K562 (cell line): ENCODE measurements at regions not wholly inside any gene's neighbourhood (a gene's known extent, or its start where the extent isn't known, plus 50 kb on each side); places are given as distances from the start of the nearest gene placed in this dataset.

ENCODE experiments used
- ASH1L ChIP-seq: fragments of 450-650 bp; IDR thresholded peaks from 2 replicates; pipeline ENCODE4 v1.6.1; 2018; ENCODE audit warnings: borderline replicate concordance, mild to moderate bottlenecking, low read depth; ENCODE audit not compliant: partially characterized antibody
- HDAC8 ChIP-seq: fragments of 450-650 bp; IDR thresholded peaks from 2 replicates; pipeline ENCODE4 v1.6.1; 2016; ENCODE audit warnings: mild to moderate bottlenecking, missing genetic modification characterization, moderate library complexity, missing compliant biosample characterization
- HMGN3 ChIP-seq: IDR thresholded peaks from 2 replicates; pipeline ENCODE4 v1.6.1; 2011; ENCODE audit warnings: borderline replicate concordance, low read depth, mild to moderate bottlenecking, mixed read lengths, low read length; ENCODE audit not compliant: insufficient read length; ENCODE audit errors: extremely low read depth
- IRF2 ChIP-seq: sonication (generic); formaldehyde crosslinking; IDR thresholded peaks from 2 replicates; pipeline ENCODE4 v1.8.1; 2022; ENCODE audit warnings: mild to moderate bottlenecking, missing genetic modification reagents
- NFIX ChIP-seq: fragments of 250-450 bp; sonication (Bioruptor Pico); IDR thresholded peaks from 2 replicates; pipeline ENCODE4 v1.4.0; 2020; ENCODE audit warnings: low read depth, mild to moderate bottlenecking, moderate library complexity
- NR0B1 ChIP-seq: fragments of 450-650 bp; IDR thresholded peaks from one replicate; pipeline ENCODE4 v1.6.1; 2018; ENCODE audit warnings: mild to moderate bottlenecking, moderate library complexity; ENCODE audit not compliant: partially characterized antibody
- REST ChIP-seq, 2 experiments: fragments of 450-650 bp; formaldehyde crosslinking in 1 of 2; IDR thresholded peaks; 2 replicates each; pipeline versions ENCODE4 v1.4.0 to v1.6.1; 2014 to 2020; ENCODE audit warnings: mild to moderate bottlenecking in 2 of 2, borderline replicate concordance in 1 of 2, low read depth in 1 of 2
- ZFP36 ChIP-seq: fragments of 150-350 bp; IDR thresholded peaks from 2 replicates; pipeline ENCODE4 v1.6.1; 2018; ENCODE audit warnings: low read length, low read depth; ENCODE audit not compliant: partially characterized antibody
- ZNF239 ChIP-seq: fragments of 250-450 bp; sonication (Bioruptor Pico); IDR thresholded peaks from 2 replicates; pipeline ENCODE4 v1.4.0; 2020; ENCODE audit warnings: mild to moderate bottlenecking
- ZNF384 ChIP-seq: IDR thresholded peaks from 2 replicates; pipeline ENCODE4 v1.6.1; 2012; ENCODE audit warnings: low read depth, low read length, improper control_type of control experiment
- TF ChIP-seq, protein P1 (sequence below): fragments of 250-450 bp; sonication (Bioruptor Pico); IDR thresholded peaks from 2 replicates; pipeline ENCODE4 v1.6.1; 2021; ENCODE audit warnings: mild to moderate bottlenecking
- TF ChIP-seq, protein P2 (sequence below): sonication (generic); formaldehyde crosslinking; IDR thresholded peaks from 2 replicates; pipeline ENCODE4 v1.8.1; 2023; ENCODE audit warnings: mild to moderate bottlenecking, missing genetic modification reagents
- TF ChIP-seq, protein P3 (sequence below): IDR thresholded peaks from 2 replicates; pipeline ENCODE4 v1.6.1; 2016; ENCODE audit warnings: missing genetic modification characterization, missing compliant biosample characterization

GRCh38 chr19:5225486-5226345 lies 114.9 kb downstream of the PTPRS start (continued):
- TF ChIP-seq REST (IDR thresholded peaks at IDR 0.05; ENCODE audit: borderline replicate concordance) (peak; percentile 42; the same call in 1 of the 2 replicates), REST (CRISPR knock-in tag; IDR thresholded peaks at IDR 0.05; ENCODE audit: low read depth) (no peak), IRF2 (no peak), ZNF384 (no peak), ZFP36 (peak; percentile 83), ASH1L (no peak), HMGN3 (no peak), NR0B1 (no peak), ZNF239 (CRISPR knock-in tag) (no peak), HDAC8 (no peak), NFIX (no peak)
- TF ChIP-seq, protein P1, sequence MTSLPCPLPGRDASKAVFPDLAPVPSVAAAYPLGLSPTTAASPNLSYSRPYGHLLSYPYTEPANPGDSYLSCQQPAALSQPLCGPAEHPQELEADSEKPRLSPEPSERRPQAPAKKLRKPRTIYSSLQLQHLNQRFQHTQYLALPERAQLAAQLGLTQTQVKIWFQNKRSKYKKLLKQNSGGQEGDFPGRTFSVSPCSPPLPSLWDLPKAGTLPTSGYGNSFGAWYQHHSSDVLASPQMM, result no peak
- TF ChIP-seq, protein P2, sequence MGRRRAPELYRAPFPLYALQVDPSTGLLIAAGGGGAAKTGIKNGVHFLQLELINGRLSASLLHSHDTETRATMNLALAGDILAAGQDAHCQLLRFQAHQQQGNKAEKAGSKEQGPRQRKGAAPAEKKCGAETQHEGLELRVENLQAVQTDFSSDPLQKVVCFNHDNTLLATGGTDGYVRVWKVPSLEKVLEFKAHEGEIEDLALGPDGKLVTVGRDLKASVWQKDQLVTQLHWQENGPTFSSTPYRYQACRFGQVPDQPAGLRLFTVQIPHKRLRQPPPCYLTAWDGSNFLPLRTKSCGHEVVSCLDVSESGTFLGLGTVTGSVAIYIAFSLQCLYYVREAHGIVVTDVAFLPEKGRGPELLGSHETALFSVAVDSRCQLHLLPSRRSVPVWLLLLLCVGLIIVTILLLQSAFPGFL (CRISPR knock-in tag), result no peak
- TF ChIP-seq, protein P3, sequence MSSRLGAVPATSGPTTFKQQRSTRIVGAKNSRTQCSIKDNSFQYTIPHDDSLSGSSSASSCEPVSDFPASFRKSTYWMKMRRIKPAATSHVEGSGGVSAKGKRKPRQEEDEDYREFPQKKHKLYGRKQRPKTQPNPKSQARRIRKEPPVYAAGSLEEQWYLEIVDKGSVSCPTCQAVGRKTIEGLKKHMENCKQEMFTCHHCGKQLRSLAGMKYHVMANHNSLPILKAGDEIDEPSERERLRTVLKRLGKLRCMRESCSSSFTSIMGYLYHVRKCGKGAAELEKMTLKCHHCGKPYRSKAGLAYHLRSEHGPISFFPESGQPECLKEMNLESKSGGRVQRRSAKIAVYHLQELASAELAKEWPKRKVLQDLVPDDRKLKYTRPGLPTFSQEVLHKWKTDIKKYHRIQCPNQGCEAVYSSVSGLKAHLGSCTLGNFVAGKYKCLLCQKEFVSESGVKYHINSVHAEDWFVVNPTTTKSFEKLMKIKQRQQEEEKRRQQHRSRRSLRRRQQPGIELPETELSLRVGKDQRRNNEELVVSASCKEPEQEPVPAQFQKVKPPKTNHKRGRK (tag), result no peak
